ENCODE measurements at regions not wholly inside any gene's neighbourhood (a gene's known extent, or its start where the extent isn't known, plus 50 kb on each side); places are given as distances from the start of the nearest gene placed in this dataset.

DNA sequence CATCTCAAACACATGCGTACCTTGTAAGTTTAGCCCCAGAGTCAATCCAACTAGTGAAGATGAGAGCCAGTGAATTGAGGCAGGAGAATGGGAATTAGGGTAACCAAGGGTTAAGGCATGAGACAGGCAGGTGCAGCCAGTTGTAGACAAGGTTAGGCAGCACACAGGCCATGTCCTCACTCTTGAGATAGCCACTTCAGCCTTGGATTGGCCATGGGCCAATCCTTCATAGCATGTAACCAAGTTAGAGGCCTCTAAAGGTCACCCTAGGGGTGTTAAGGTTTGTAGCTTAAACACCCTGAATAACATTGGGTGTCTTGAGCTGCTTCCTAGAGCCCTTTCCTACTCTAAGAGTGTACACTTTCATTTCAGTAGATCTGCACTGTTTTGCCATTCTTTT lies 208.2 kb upstream of the RBM19 start:
- H3K9me3 Mint-ChIP-seq: no peaks in the 10 kb centered on the region
- H3K4me1 Mint-ChIP-seq: no peaks in the 10 kb centered on the region
- TF ChIP-seq CTCF (IDR thresholded peaks at IDR 0.05; ENCODE audit: unreplicated experiment in 3 of 3): no peak
- H3K36me3 Mint-ChIP-seq (ENCODE audit: low read depth): no peaks in the 10 kb centered on the region
- H3K27ac Mint-ChIP-seq: no peak overlapping the region
- H3K27me3 Mint-ChIP-seq (ENCODE audit: low read depth): peaks cover 28% of the 10 kb centered on the region
- H3K4me3 Mint-ChIP-seq: no peak overlapping the region

DNA sequence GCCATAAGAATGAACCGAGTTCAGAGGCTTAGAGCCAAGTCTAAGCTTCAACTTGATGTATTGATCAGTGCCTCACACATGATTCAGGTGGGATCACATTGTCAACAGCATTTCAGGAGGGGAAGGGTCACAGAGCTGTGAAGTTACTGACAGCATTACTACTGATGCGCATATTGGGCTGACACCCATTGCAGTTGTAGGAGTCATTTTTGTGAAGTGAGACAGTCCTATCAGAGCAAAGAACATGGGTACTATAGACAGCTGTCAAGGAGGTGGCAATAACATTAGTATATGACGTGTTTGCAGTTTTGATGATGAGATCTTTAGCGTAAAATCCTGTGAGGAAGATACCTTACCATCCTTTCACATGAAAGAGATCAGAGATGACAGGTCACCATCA lies 206.0 kb upstream of the RBM19 start:
- Mint-ChIP-seq H3K27ac (no peak overlapping the region), H3K9me3 (no peaks in the 10 kb centered on the region), H3K4me1 (no peaks in the 10 kb centered on the region), H3K36me3 (ENCODE audit: low read depth) (no peaks in the 10 kb centered on the region), H3K4me3 (no peak overlapping the region), H3K27me3 (ENCODE audit: low read depth) (peaks cover 43% of the 10 kb centered on the region)
- TF ChIP-seq CTCF (IDR thresholded peaks at IDR 0.05; ENCODE audit: unreplicated experiment in 3 of 3): no peak

DNA sequence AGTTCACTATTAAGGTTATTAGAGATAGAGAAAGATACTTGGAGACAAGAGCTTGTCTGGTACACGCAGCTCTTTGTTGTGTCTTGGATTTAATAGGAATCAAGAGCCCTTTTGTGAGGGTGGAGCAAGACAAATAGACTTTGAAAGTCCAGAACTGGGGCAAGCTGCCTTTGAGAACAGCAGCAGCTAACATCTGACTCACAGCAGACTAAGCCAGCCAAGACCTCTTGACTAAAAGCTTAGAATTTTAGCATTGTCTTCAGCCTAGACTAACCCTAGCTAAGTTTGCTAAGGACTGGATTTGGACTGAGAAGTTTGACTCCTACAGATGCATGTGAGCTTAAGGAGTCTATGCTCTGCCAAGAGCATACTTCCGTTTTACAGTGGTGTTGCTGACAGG lies 201.9 kb upstream of the RBM19 start:
- Mint-ChIP-seq H3K27me3 (ENCODE audit: low read depth) (peaks cover 68% of the 10 kb centered on the region), H3K9me3 (no peaks in the 10 kb centered on the region), H3K36me3 (ENCODE audit: low read depth) (no peaks in the 10 kb centered on the region), H3K4me1 (no peaks in the 10 kb centered on the region), H3K27ac (no peak overlapping the region), H3K4me3 (no peak overlapping the region)
- no peak for TF ChIP-seq CTCF (IDR thresholded peaks at IDR 0.05; ENCODE audit: unreplicated experiment in 3 of 3)

DNA sequence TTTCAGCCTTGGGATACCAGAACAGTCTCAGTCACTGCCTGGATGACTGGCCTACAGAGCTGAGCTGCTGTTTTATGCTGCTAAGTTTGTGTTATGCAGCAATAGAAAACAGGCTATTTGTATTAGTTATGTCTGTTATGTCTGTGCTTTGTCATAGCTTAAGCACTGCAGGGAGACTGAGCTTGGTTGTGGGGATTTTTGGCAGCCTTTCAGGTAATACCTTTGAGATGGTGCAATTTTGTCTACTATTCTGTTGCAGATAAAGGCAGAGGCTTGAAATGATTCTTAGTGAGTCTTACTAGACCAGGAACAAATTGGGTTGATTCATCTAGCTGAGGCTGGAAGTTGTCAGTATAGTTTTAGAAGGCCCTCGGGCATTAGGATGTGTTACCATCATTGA lies 201.3 kb upstream of the RBM19 start:
- no peak overlapping the region for H3K27ac Mint-ChIP-seq
- H3K4me3 Mint-ChIP-seq: no peak overlapping the region
- TF ChIP-seq CTCF (IDR thresholded peaks at IDR 0.05; ENCODE audit: unreplicated experiment in 3 of 3): no peak
- no peaks in the 10 kb centered on the region for H3K9me3 Mint-ChIP-seq
- peaks cover 74% of the 10 kb centered on the region for H3K27me3 Mint-ChIP-seq (ENCODE audit: low read depth)
- no peaks in the 10 kb centered on the region for H3K4me1 Mint-ChIP-seq
- H3K36me3 Mint-ChIP-seq (ENCODE audit: low read depth): no peaks in the 10 kb centered on the region

- TF ChIP-seq CTCF (IDR thresholded peaks at IDR 0.05; ENCODE audit: unreplicated experiment in 3 of 3): peak; percentile 36 to 51 (median 44)
- Mint-ChIP-seq H3K9me3 (no peaks in the 10 kb centered on the region), H3K27ac (no peak overlapping the region), H3K36me3 (ENCODE audit: low read depth) (no peaks in the 10 kb centered on the region), H3K4me3 (no peak overlapping the region), H3K4me1 (no peaks in the 10 kb centered on the region), H3K27me3 (ENCODE audit: low read depth) (peaks cover 85% of the 10 kb centered on the region)
Observed at GRCh38 chr12:114166362-114166761, 200.2 kb upstream of the RBM19 start.

DNA sequence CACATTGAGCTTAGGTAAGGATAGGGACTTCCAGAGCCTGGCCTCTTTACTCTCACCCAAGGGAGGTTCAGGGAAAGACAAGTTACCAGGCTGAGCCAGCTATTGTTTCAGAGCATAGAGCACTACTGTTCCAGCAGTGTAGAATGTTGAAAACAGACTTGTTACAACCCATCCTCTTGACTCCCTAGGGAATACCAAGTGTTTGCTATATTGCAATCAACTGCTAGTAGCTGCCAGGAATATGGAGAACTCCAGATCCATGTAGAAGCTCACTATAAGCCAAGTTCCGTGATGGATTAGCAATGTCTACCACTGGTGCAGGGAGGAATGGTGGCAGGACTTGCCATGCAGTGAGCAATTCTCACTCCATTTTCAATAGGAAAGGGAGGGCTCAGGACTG lies 199.8 kb upstream of the RBM19 start:
- peaks cover 85% of the 10 kb centered on the region for H3K27me3 Mint-ChIP-seq (ENCODE audit: low read depth)
- H3K4me1 Mint-ChIP-seq: no peaks in the 10 kb centered on the region
- no peak overlapping the region for H3K4me3 Mint-ChIP-seq
- TF ChIP-seq CTCF (IDR thresholded peaks at IDR 0.05; ENCODE audit: unreplicated experiment in 3 of 3): no peak
- no peak overlapping the region for H3K27ac Mint-ChIP-seq
- H3K36me3 Mint-ChIP-seq (ENCODE audit: low read depth): no peaks in the 10 kb centered on the region
- no peaks in the 10 kb centered on the region for H3K9me3 Mint-ChIP-seq

All from nephron (organoid).